Ammon's horn (tissue), 1 donor: ENCODE measurements at regions not wholly inside any gene's neighbourhood (a gene's known extent, or its start where the extent isn't known, plus 50 kb on each side); places are given as distances from the start of the nearest gene placed in this dataset.
"Not testable (repeated sequence)": the region's sequence is repeated elsewhere in the genome, so short reads cannot be mapped to it uniquely, and the experiment has no call there.

Source experiments
- DNase-seq: peaks from one replicate; pipeline ENCODE4 v3.0.0-alpha.2; 2016; ENCODE audit warnings: low spot score

DNA sequence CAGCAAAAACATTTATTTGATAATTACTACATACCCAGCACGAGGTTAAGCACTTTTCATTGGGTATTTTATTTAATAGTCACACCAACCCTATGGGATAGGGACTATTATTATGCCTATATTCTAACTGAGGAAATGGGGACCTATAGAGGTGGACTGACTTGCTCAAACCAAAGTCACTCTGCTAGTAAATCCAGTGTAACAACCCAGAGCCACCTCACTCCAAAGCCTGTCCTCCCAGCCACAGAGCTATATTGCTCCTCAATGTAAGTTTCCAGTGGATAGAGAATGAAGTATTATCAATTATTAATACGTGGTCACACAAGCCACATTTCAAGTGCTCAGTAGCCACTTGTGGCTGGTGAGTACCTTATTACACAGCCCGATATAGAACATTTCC is 97.5 kb downstream of the RGS2 start:
- no peak for DNase-seq

- DNase-seq = no peak
Measured at GRCh38 chr1:192907545-192908243, 98.9 kb downstream of the RGS2 start.

GRCh38 chr1:192911896-192912656 is 103.2 kb downstream of the RGS2 start:
- not testable (repeated sequence) for DNase-seq

GRCh38 chr1:192913683-192914082 is 104.8 kb downstream of the RGS2 start:
- DNase-seq = no peak

DNA sequence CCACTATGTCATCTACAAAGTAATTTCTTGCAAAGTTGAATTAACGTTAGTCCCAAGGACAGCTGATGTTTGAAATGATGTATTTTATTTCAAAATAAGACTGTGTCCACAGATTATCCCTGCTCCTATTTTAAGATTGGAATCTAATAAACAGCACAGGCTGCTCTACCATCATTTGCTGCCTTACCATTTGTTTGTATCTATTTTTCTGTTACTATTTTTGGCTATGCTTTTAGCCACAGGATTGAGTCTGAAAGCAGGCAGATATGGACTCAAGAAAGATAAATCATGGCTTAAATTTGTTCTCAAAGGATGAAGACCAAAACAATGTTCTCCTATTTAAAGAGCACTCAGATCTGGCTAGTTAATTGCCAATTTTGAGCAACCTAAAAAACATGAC is 105.3 kb downstream of the RGS2 start:
- DNase-seq = no peak

- no peak for DNase-seq
Measured at GRCh38 chr1:192914696-192915095, 105.9 kb downstream of the RGS2 start.

DNA sequence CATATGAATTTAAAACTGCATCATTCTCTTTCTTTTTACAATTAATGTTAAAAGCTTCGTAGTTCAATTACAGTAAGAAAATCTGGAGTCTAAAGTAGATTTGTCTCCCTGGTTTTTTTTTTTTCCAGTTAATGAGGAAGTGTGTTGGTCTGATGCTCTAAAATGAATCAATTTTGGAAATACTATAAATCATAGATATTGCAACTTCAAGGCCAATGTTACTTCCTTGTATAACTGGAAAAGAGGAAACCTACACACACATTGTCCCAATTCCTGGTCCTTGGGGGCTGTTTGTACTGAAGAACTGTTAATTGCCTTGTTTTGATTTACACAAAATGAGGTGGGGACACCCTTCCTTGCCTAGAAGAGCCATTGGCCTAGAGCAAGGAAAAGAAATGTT is 107.2 kb downstream of the RGS2 start:
- no peak for DNase-seq

DNA sequence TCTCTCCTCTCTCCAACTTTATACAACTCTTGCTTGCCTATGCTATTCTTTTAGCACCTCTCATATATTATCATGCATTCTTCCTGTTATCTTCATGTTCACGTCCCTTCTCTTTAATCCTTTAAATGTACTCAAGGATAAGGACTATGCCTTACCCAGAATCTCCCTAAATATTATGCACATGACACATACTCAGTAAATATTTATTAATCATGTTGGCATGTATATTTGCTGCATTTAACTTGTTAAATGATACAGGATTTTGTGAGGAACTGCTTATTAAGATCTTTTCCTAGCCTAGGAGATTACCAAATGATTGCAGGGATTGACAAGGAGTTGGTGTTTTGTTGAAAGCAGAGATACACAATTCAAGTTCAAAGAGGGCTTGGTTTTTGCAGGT is 109.4 kb downstream of the RGS2 start:
- no peak for DNase-seq

GRCh38 chr1:192920412-192920811 is 111.6 kb downstream of the RGS2 start:
- DNase-seq = no peak

- no peak for DNase-seq
Measured at GRCh38 chr1:192925609-192926008, 116.8 kb downstream of the RGS2 start.

DNA sequence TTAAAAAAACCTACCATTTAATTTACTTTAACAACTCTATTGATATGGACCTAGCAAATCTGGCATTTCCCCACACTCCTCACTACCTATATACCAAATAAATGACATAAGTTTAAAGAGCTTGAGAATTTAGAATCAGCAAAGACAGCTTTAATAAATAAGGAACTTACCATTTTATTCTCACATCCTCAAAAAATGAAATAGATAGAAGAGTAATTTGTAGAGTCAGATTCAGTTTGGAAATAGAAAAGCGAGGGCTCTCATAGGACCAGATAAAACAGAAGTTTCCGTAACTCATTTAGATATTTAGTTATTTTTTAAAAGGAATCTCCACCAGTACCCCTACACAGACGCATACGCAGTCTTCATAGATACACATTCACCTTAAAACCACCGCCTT is 117.9 kb downstream of the RGS2 start:
- DNase-seq = no peak

DNA sequence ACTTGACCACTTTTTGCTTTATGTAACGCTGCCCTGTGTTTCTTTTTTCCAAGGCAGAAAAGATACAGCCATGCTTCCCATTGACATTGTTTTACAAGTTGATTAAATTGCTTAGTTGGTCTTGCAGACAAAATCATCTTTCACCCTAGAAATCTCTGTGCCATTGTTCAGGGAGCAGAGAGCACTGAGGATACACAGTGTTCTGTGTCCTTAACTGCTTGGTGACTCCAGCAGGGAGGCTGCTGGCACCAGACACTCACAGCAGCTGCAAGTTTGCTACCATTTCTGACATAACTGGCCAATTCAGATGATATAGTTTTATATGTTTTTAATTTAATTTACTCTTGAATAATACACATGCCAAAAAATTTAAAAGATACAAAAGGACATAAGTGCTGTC is 118.7 kb downstream of the RGS2 start:
- peak; percentile 30 for DNase-seq

DNA sequence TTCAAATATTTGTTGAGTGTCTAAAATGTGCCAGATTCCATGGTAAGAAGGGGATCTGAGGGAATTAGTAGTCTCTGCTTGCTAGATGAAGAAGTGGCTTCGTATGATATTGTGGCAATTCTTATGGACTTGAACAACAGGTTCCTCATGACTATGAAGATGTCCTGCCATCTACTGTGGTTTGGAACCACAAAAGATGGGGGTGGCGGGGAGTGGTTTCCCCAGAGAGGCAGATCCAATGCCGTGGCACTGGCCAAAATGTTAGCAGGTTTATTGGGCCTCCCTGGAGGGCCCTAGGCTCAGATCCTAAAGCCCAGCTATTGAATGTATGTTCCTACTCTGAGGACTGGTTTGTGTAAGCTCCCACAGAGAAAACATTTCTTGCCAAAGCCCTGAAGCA is 120.8 kb downstream of the RGS2 start:
- no peak for DNase-seq

DNA sequence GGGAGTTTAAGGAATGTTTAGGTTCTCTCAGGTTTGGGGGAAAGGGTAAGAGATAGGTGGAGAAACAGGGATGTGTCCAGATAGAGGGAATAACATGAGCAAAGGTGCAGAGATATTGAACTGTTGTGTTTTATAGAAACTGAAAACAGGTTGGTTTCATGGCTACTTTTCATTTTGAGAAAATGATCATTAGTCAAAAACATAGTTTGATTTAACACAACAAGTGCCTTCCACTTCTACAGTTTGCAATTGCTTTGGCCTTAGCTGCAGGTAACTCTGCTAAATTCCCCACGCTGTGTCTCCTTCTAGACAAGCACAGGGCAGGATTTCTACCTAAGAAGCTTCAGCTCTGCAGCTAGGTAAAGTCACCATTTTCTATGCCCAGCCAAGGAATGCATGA is 124.9 kb downstream of the RGS2 start:
- no peak for DNase-seq

- no peak for DNase-seq
Measured at GRCh38 chr1:192936313-192937018, 122.7 kb downstream of the UCHL5 start.

- no peak for DNase-seq
Measured at GRCh38 chr1:192937128-192937527, 122.0 kb downstream of the UCHL5 start.

- DNase-seq = no peak
Measured at GRCh38 chr1:192939440-192939839, 119.7 kb downstream of the UCHL5 start.

- no peak for DNase-seq
Measured at GRCh38 chr1:192940658-192941057, 118.5 kb downstream of the UCHL5 start.

DNA sequence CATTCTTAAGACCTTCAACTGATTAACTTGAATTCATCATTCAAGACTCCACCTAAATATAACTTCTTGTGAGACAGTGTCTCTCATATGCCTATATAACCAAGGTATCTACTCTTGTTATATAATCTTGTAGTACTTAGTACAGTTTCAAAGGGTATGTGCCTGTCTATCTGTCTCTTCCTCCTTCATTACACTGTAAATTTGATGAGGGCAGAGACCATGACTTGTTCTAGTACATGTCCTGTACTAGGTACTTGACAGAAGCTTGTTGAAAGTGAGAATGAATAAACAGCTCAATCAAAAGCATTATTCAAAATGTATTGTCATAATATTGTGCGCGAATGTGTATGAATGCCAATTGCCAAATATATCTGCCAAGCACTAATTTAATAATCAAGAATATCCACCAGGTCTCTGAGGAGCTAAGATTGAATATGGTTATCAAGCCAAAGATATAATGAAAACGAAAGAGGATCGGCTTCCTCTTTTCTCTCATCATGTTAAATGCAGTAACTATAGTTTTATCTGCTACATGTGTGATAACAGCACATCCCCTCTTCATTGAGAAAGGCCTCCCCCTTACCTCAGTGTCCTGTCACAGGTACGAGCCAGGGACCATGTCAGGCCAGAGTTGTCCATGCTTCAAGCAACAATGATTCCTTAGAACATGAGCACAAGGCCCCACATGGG is 117.3 kb downstream of the UCHL5 start:
- no peak for DNase-seq

DNA sequence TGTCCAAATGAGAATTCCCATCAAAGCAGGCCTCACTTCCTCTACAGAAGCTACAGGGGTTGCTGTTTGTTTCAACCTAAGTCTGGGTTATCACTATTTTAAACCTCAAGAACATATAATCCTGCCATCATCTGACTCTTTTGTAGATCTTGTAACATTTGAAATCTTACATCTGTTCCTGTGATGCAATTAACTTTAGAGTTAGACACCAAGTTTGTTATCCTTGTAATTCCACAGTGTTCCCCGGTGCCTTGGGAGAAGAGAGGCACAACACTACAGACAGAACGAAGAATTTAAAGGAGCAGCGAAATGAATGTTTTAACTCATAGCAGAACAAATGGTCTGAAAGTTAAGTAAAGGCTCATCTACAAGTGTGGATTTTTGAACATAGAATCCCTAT is 116.1 kb downstream of the UCHL5 start:
- DNase-seq = no peak

- no peak for DNase-seq
Measured at GRCh38 chr1:192943522-192943921, 115.6 kb downstream of the UCHL5 start.

DNA sequence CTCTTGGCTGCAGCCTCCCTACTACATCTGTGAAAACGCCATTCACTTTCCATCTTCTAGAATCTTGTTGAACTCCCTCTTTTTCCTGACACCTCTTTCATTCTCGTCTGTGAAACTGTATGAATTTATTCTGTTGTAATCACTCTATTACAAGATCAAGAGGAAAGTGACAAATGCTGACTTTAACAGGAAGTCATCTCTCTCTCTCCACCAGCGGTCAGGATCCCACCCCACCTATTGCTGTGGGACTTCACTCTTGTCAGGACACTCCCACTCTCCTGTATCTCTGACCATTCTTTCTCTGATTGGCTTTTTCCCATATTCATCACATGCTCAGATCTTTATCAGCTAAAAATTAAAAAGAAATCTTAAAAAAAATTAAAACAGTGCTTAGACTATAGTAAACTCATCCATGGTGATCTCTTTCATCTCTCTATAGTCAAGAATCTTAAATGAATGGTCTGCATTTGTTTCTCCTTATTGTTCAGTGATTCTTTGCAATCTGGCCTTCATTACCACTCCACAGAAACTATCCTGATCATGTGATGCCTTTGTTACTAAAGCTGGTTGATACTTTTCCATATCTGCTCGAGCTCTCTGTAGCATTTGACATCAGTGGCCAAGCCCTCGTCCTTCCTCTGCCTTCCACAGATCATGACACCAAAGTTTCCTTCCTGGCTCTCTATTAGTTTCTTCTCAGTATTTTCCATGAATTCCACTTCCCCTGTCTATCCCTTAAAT is 113.6 kb downstream of the UCHL5 start:
- DNase-seq = no peak
